ENCODE measurements at regions not wholly inside any gene's neighbourhood (a gene's known extent, or its start where the extent isn't known, plus 50 kb on each side); places are given as distances from the start of the nearest gene placed in this dataset.

GRCh38 chr4:11704186-11704830 lies 275.6 kb upstream of the HS3ST1 start:
- Histone ChIP-seq H3K4me3 (ENCODE audit: low read length in 2 of 2) (no peak overlapping the region), H3K27me3 (ENCODE audit: control insufficient read depth in 2 of 2, insufficient read depth in 2 of 2, low read length in 2 of 2) (no peaks in the 10 kb centered on the region), H3K36me3 (ENCODE audit: control insufficient read depth in 2 of 2, insufficient read depth in 2 of 2, low read length in 2 of 2) (no peaks in the 10 kb centered on the region)

GRCh38 chr4:11702886-11703557 lies 274.3 kb upstream of the HS3ST1 start:
- Histone ChIP-seq H3K9me3 (ENCODE audit: control insufficient read depth in 2 of 2, low read length in 2 of 2) (no peaks in the 10 kb centered on the region), H3K4me1 (ENCODE audit: control insufficient read depth in 2 of 2, insufficient read depth in 2 of 2, low read length in 2 of 2) (no peaks in the 10 kb centered on the region), H3K4me3 (ENCODE audit: low read length in 2 of 2) (no peak overlapping the region), H3K27ac (ENCODE audit: low read depth in 2 of 2, low read length in 2 of 2) (no peak overlapping the region), H3K27me3 (ENCODE audit: control insufficient read depth in 2 of 2, insufficient read depth in 2 of 2, low read length in 2 of 2) (no peaks in the 10 kb centered on the region), H3K36me3 (ENCODE audit: control insufficient read depth in 2 of 2, insufficient read depth in 2 of 2, low read length in 2 of 2) (no peaks in the 10 kb centered on the region), H3K9ac (ENCODE audit: low read depth in 1 of 2, low read length in 2 of 2) (no peak overlapping the region)

More at GRCh38 chr4:11704186-11704830, 275.6 kb upstream of the HS3ST1 start:
- Histone ChIP-seq H3K9ac (ENCODE audit: low read depth in 1 of 2, low read length in 2 of 2) (no peak overlapping the region), H3K9me3 (ENCODE audit: control insufficient read depth in 2 of 2, low read length in 2 of 2) (no peaks in the 10 kb centered on the region), H3K27ac (ENCODE audit: low read depth in 2 of 2, low read length in 2 of 2) (no peak overlapping the region), H3K4me1 (ENCODE audit: control insufficient read depth in 2 of 2, insufficient read depth in 2 of 2, low read length in 2 of 2) (no peaks in the 10 kb centered on the region)

- Histone ChIP-seq H3K27ac (ENCODE audit: low read depth in 2 of 2, low read length in 2 of 2) (no peak overlapping the region), H3K4me1 (ENCODE audit: control insufficient read depth in 2 of 2, insufficient read depth in 2 of 2, low read length in 2 of 2) (no peaks in the 10 kb centered on the region), H3K9ac (ENCODE audit: low read depth in 1 of 2, low read length in 2 of 2) (no peak overlapping the region), H3K4me3 (ENCODE audit: low read length in 2 of 2) (no peak overlapping the region), H3K36me3 (ENCODE audit: control insufficient read depth in 2 of 2, insufficient read depth in 2 of 2, low read length in 2 of 2) (no peaks in the 10 kb centered on the region), H3K27me3 (ENCODE audit: control insufficient read depth in 2 of 2, insufficient read depth in 2 of 2, low read length in 2 of 2) (no peaks in the 10 kb centered on the region), H3K9me3 (ENCODE audit: control insufficient read depth in 2 of 2, low read length in 2 of 2) (no peaks in the 10 kb centered on the region)
Observed at GRCh38 chr4:11701966-11702725, 273.5 kb upstream of the HS3ST1 start.

- Histone ChIP-seq H3K4me1 (ENCODE audit: control insufficient read depth in 2 of 2, insufficient read depth in 2 of 2, low read length in 2 of 2) (no peaks in the 10 kb centered on the region), H3K9ac (ENCODE audit: low read depth in 1 of 2, low read length in 2 of 2) (no peak overlapping the region), H3K36me3 (ENCODE audit: control insufficient read depth in 2 of 2, insufficient read depth in 2 of 2, low read length in 2 of 2) (no peaks in the 10 kb centered on the region), H3K27me3 (ENCODE audit: control insufficient read depth in 2 of 2, insufficient read depth in 2 of 2, low read length in 2 of 2) (no peaks in the 10 kb centered on the region), H3K9me3 (ENCODE audit: control insufficient read depth in 2 of 2, low read length in 2 of 2) (no peaks in the 10 kb centered on the region), H3K4me3 (ENCODE audit: low read length in 2 of 2) (no peak overlapping the region), H3K27ac (ENCODE audit: low read depth in 2 of 2, low read length in 2 of 2) (no peak overlapping the region)
Observed at GRCh38 chr4:11700751-11701226, 272.1 kb upstream of the HS3ST1 start.

GRCh38 chr4:11698846-11699590 lies 270.3 kb upstream of the HS3ST1 start:
- H3K4me1 ChIP-seq (ENCODE audit: control insufficient read depth in 2 of 2, insufficient read depth in 2 of 2, low read length in 2 of 2): no peaks in the 10 kb centered on the region
- H3K9ac ChIP-seq (ENCODE audit: low read depth in 1 of 2, low read length in 2 of 2): no peak overlapping the region
- H3K36me3 ChIP-seq (ENCODE audit: control insufficient read depth in 2 of 2, insufficient read depth in 2 of 2, low read length in 2 of 2): no peaks in the 10 kb centered on the region
- H3K27ac ChIP-seq (ENCODE audit: low read depth in 2 of 2, low read length in 2 of 2): no peak overlapping the region
- no peak overlapping the region for H3K4me3 ChIP-seq (ENCODE audit: low read length in 2 of 2)
- peaks cover 0 to 4% of the 10 kb centered on the region in 2 donors for H3K9me3 ChIP-seq (ENCODE audit: control insufficient read depth in 2 of 2, low read length in 2 of 2)
- no peaks in the 10 kb centered on the region for H3K27me3 ChIP-seq (ENCODE audit: control insufficient read depth in 2 of 2, insufficient read depth in 2 of 2, low read length in 2 of 2)

- Histone ChIP-seq H3K9me3 (ENCODE audit: control insufficient read depth in 2 of 2, low read length in 2 of 2) (peaks cover 5 to 8% of the 10 kb centered on the region in 2 donors), H3K4me3 (ENCODE audit: low read length in 2 of 2) (no peak overlapping the region), H3K27me3 (ENCODE audit: control insufficient read depth in 2 of 2, insufficient read depth in 2 of 2, low read length in 2 of 2) (no peaks in the 10 kb centered on the region), H3K27ac (ENCODE audit: low read depth in 2 of 2, low read length in 2 of 2) (no peak overlapping the region), H3K4me1 (ENCODE audit: control insufficient read depth in 2 of 2, insufficient read depth in 2 of 2, low read length in 2 of 2) (no peaks in the 10 kb centered on the region), H3K36me3 (ENCODE audit: control insufficient read depth in 2 of 2, insufficient read depth in 2 of 2, low read length in 2 of 2) (no peaks in the 10 kb centered on the region), H3K9ac (ENCODE audit: low read depth in 1 of 2, low read length in 2 of 2) (no peak overlapping the region)
Observed at GRCh38 chr4:11698033-11698432, 269.3 kb upstream of the HS3ST1 start.

GRCh38 chr4:11693693-11694092 lies 265.0 kb upstream of the HS3ST1 start:
- no peaks in the 10 kb centered on the region for H3K36me3 ChIP-seq (ENCODE audit: control insufficient read depth in 2 of 2, insufficient read depth in 2 of 2, low read length in 2 of 2)
- H3K27ac ChIP-seq (ENCODE audit: low read depth in 2 of 2, low read length in 2 of 2): no peak overlapping the region
- H3K27me3 ChIP-seq (ENCODE audit: control insufficient read depth in 2 of 2, insufficient read depth in 2 of 2, low read length in 2 of 2): no peaks in the 10 kb centered on the region
- H3K9me3 ChIP-seq (ENCODE audit: control insufficient read depth in 2 of 2, low read length in 2 of 2): peaks cover 5 to 8% of the 10 kb centered on the region in 2 donors
- no peak overlapping the region for H3K4me3 ChIP-seq (ENCODE audit: low read length in 2 of 2)
- H3K4me1 ChIP-seq (ENCODE audit: control insufficient read depth in 2 of 2, insufficient read depth in 2 of 2, low read length in 2 of 2): no peaks in the 10 kb centered on the region
- H3K9ac ChIP-seq (ENCODE audit: low read depth in 1 of 2, low read length in 2 of 2): no peak overlapping the region

GRCh38 chr4:11691236-11691635 lies 262.5 kb upstream of the HS3ST1 start:
- H3K4me1 ChIP-seq (ENCODE audit: control insufficient read depth in 2 of 2, insufficient read depth in 2 of 2, low read length in 2 of 2): no peaks in the 10 kb centered on the region
- no peaks in the 10 kb centered on the region for H3K36me3 ChIP-seq (ENCODE audit: control insufficient read depth in 2 of 2, insufficient read depth in 2 of 2, low read length in 2 of 2)
- H3K9me3 ChIP-seq (ENCODE audit: control insufficient read depth in 2 of 2, low read length in 2 of 2): peaks cover 5 to 8% of the 10 kb centered on the region in 2 donors
- no peak overlapping the region for H3K9ac ChIP-seq (ENCODE audit: low read depth in 1 of 2, low read length in 2 of 2)
- no peak overlapping the region for H3K4me3 ChIP-seq (ENCODE audit: low read length in 2 of 2)
- H3K27me3 ChIP-seq (ENCODE audit: control insufficient read depth in 2 of 2, insufficient read depth in 2 of 2, low read length in 2 of 2): no peaks in the 10 kb centered on the region
- H3K27ac ChIP-seq (ENCODE audit: low read depth in 2 of 2, low read length in 2 of 2): no peak overlapping the region

GRCh38 chr4:11687727-11688126 lies 259.0 kb upstream of the HS3ST1 start:
- Histone ChIP-seq H3K9ac (ENCODE audit: low read depth in 1 of 2, low read length in 2 of 2) (no peak overlapping the region), H3K27me3 (ENCODE audit: control insufficient read depth in 2 of 2, insufficient read depth in 2 of 2, low read length in 2 of 2) (no peaks in the 10 kb centered on the region), H3K4me1 (ENCODE audit: control insufficient read depth in 2 of 2, insufficient read depth in 2 of 2, low read length in 2 of 2) (no peaks in the 10 kb centered on the region), H3K4me3 (ENCODE audit: low read length in 2 of 2) (no peak overlapping the region), H3K36me3 (ENCODE audit: control insufficient read depth in 2 of 2, insufficient read depth in 2 of 2, low read length in 2 of 2) (no peaks in the 10 kb centered on the region), H3K27ac (ENCODE audit: low read depth in 2 of 2, low read length in 2 of 2) (no peak overlapping the region), H3K9me3 (ENCODE audit: control insufficient read depth in 2 of 2, low read length in 2 of 2) (no peaks in the 10 kb centered on the region)
